ENCODE measurements at regions not wholly inside any gene's neighbourhood (a gene's known extent, or its start where the extent isn't known, plus 50 kb on each side); places are given as distances from the start of the nearest gene placed in this dataset.

- Histone ChIP-seq H3K4me1 (no peaks in the 10 kb centered on the region), H3K27me3 (no peaks in the 10 kb centered on the region), H3K36me3 (no peaks in the 10 kb centered on the region), H3K27ac (no peak overlapping the region), H3K4me3 (no peak overlapping the region), H3K9me3 (no peaks in the 10 kb centered on the region)
- DNase-seq: no peak
- TF ChIP-seq POLR2A (IDR thresholded peaks at IDR 0.05) (no peak), CTCF (IDR thresholded peaks at IDR 0.05) (no peak)
Measured at GRCh38 chr17:13750816-13751793, 149.4 kb upstream of the HS3ST3A1 start.

- H3K4me3 ChIP-seq: no peak overlapping the region
- H3K27me3 ChIP-seq: no peaks in the 10 kb centered on the region
- H3K27ac ChIP-seq: no peak overlapping the region
- no peak for DNase-seq
- TF ChIP-seq POLR2A (IDR thresholded peaks at IDR 0.05) (no peak), CTCF (IDR thresholded peaks at IDR 0.05) (no peak)
- no peaks in the 10 kb centered on the region for H3K4me1 ChIP-seq
- H3K36me3 ChIP-seq: no peaks in the 10 kb centered on the region
- no peaks in the 10 kb centered on the region for H3K9me3 ChIP-seq
Measured at GRCh38 chr17:13753154-13753553, 151.4 kb upstream of the HS3ST3A1 start.

GRCh38 chr17:13753771-13754170, 152.0 kb upstream of the HS3ST3A1 start:
- Histone ChIP-seq H3K27ac (no peak overlapping the region), H3K9me3 (no peaks in the 10 kb centered on the region), H3K27me3 (no peaks in the 10 kb centered on the region), H3K36me3 (no peaks in the 10 kb centered on the region), H3K4me1 (no peaks in the 10 kb centered on the region), H3K4me3 (no peak overlapping the region)
- TF ChIP-seq CTCF (IDR thresholded peaks at IDR 0.05) (no peak), POLR2A (IDR thresholded peaks at IDR 0.05) (no peak)
- no peak for DNase-seq

- Histone ChIP-seq H3K4me3 (no peak overlapping the region), H3K27me3 (no peaks in the 10 kb centered on the region), H3K9me3 (no peaks in the 10 kb centered on the region), H3K4me1 (no peaks in the 10 kb centered on the region), H3K27ac (no peak overlapping the region), H3K36me3 (no peaks in the 10 kb centered on the region)
- TF ChIP-seq POLR2A (IDR thresholded peaks at IDR 0.05) (no peak), CTCF (IDR thresholded peaks at IDR 0.05) (no peak)
- DNase-seq: no peak
Measured at GRCh38 chr17:13755851-13756250, 154.1 kb upstream of the HS3ST3A1 start.

- no peak overlapping the region for H3K27ac ChIP-seq
- no peaks in the 10 kb centered on the region for H3K4me1 ChIP-seq
- TF ChIP-seq POLR2A (IDR thresholded peaks at IDR 0.05): no peak
- no peak for TF ChIP-seq CTCF (IDR thresholded peaks at IDR 0.05)
- H3K36me3 ChIP-seq: no peaks in the 10 kb centered on the region
- no peaks in the 10 kb centered on the region for H3K27me3 ChIP-seq
- DNase-seq: no peak
- H3K4me3 ChIP-seq: no peak overlapping the region
- no peaks in the 10 kb centered on the region for H3K9me3 ChIP-seq
Measured at GRCh38 chr17:13756763-13757162, 155.0 kb upstream of the HS3ST3A1 start.
